ENCODE measurements at regions not wholly inside any gene's neighbourhood (a gene's known extent, or its start where the extent isn't known, plus 50 kb on each side); places are given as distances from the start of the nearest gene placed in this dataset.
A peak's percentile ranks its signal among the peaks of the same experiment; 100 is the strongest.

GRCh38 chr11:95711162-95711944, 78.2 kb downstream of the FAM76B start:
- H3K36me3 ChIP-seq = no peaks in the 10 kb centered on the region
- TF ChIP-seq EZH2 (IDR thresholded peaks at IDR 0.05) (no peak), CTCF (IDR thresholded peaks at IDR 0.05) (no peak), EZH2phosphoT487 (IDR thresholded peaks at IDR 0.05) (no peak)
- DNase-seq (ENCODE audit: low spot score) = no peak
- no peaks in the 10 kb centered on the region for H4K20me1 ChIP-seq (ENCODE audit: low read depth)
- no peak overlapping the region for H3K4me3 Mint-ChIP-seq
- H3K36me3 Mint-ChIP-seq = no peaks in the 10 kb centered on the region
- no peaks in the 10 kb centered on the region for H3K9me3 ChIP-seq (ENCODE audit: low read depth)
- H3K9me3 Mint-ChIP-seq = no peaks in the 10 kb centered on the region
- H2AFZ ChIP-seq (replicated peaks) = no peak overlapping the region
- H3K27ac ChIP-seq = no peak overlapping the region
- no peak overlapping the region for H3K4me3 ChIP-seq
- peaks cover 41% of the 10 kb centered on the region for H3K4me1 Mint-ChIP-seq
- H3K27me3 Mint-ChIP-seq (ENCODE audit: insufficient read depth, low read depth) = peaks cover 4% of the 10 kb centered on the region
- H3K27ac Mint-ChIP-seq = no peak overlapping the region
- H3F3A ChIP-seq (ENCODE audit: low read depth) = peaks cover 11% of the 10 kb centered on the region
- H3K4me1 ChIP-seq = peaks cover 20% of the 10 kb centered on the region
- H3K79me2 ChIP-seq (ENCODE audit: low read depth) = no peaks in the 10 kb centered on the region
- H3K9ac ChIP-seq = no peak overlapping the region
- H3K27me3 ChIP-seq = no peaks in the 10 kb centered on the region
- H3K4me2 ChIP-seq = no peak overlapping the region

- no peaks in the 10 kb centered on the region for H4K20me1 ChIP-seq (ENCODE audit: low read depth)
- H3K9ac ChIP-seq = no peak overlapping the region
- peak; percentile 50 for DNase-seq (ENCODE audit: low spot score)
- no peak overlapping the region for H3K4me2 ChIP-seq
- H3K4me3 ChIP-seq = no peak overlapping the region
- TF ChIP-seq EZH2phosphoT487 (IDR thresholded peaks at IDR 0.05) = no peak
- TF ChIP-seq EZH2 (IDR thresholded peaks at IDR 0.05) = no peak
- TF ChIP-seq CTCF (IDR thresholded peaks at IDR 0.05) = no peak
- Mint-ChIP-seq H3K27ac (no peak overlapping the region), H3K9me3 (no peaks in the 10 kb centered on the region), H3K36me3 (no peaks in the 10 kb centered on the region), H3K27me3 (ENCODE audit: insufficient read depth, low read depth) (peaks cover 4% of the 10 kb centered on the region), H3K4me1 (peaks cover 32% of the 10 kb centered on the region), H3K4me3 (no peak overlapping the region)
- no peaks in the 10 kb centered on the region for H3K36me3 ChIP-seq
- H3K79me2 ChIP-seq (ENCODE audit: low read depth) = no peaks in the 10 kb centered on the region
- H3K9me3 ChIP-seq (ENCODE audit: low read depth) = no peaks in the 10 kb centered on the region
- no peak overlapping the region for H2AFZ ChIP-seq (replicated peaks)
- H3F3A ChIP-seq (ENCODE audit: low read depth) = peaks cover 16% of the 10 kb centered on the region
- H3K4me1 ChIP-seq = peaks cover 26% of the 10 kb centered on the region
- no peaks in the 10 kb centered on the region for H3K27me3 ChIP-seq
- no peak overlapping the region for H3K27ac ChIP-seq
Observed at GRCh38 chr11:95708681-95709080, 80.9 kb downstream of the FAM76B start.

GRCh38 chr11:95706974-95707387, 82.6 kb downstream of the FAM76B start:
- Histone ChIP-seq H3K27ac (no peak overlapping the region), H3K9ac (no peak overlapping the region), H3K4me2 (no peak overlapping the region), H4K20me1 (ENCODE audit: low read depth) (no peaks in the 10 kb centered on the region), H3K79me2 (ENCODE audit: low read depth) (no peaks in the 10 kb centered on the region), H3K4me1 (peaks cover 38% of the 10 kb centered on the region), H3F3A (ENCODE audit: low read depth) (peaks cover 16% of the 10 kb centered on the region), H3K27me3 (no peaks in the 10 kb centered on the region), H3K4me3 (no peak overlapping the region), H2AFZ (replicated peaks) (no peak overlapping the region), H3K9me3 (ENCODE audit: low read depth) (no peaks in the 10 kb centered on the region), H3K36me3 (no peaks in the 10 kb centered on the region)
- H3K36me3 Mint-ChIP-seq = no peaks in the 10 kb centered on the region
- H3K4me1 Mint-ChIP-seq = peaks cover 37% of the 10 kb centered on the region
- no peak for TF ChIP-seq EZH2phosphoT487 (IDR thresholded peaks at IDR 0.05)
- TF ChIP-seq EZH2 (IDR thresholded peaks at IDR 0.05) = no peak
- TF ChIP-seq CTCF (IDR thresholded peaks at IDR 0.05) = no peak
- peaks cover 4% of the 10 kb centered on the region for H3K27me3 Mint-ChIP-seq (ENCODE audit: insufficient read depth, low read depth)
- DNase-seq (ENCODE audit: low spot score) = no peak
- no peak overlapping the region for H3K4me3 Mint-ChIP-seq
- no peaks in the 10 kb centered on the region for H3K9me3 Mint-ChIP-seq
- no peak overlapping the region for H3K27ac Mint-ChIP-seq
